ENCODE measurements at regions not wholly inside any gene's neighbourhood (a gene's known extent, or its start where the extent isn't known, plus 50 kb on each side); places are given as distances from the start of the nearest gene placed in this dataset.

DNA sequence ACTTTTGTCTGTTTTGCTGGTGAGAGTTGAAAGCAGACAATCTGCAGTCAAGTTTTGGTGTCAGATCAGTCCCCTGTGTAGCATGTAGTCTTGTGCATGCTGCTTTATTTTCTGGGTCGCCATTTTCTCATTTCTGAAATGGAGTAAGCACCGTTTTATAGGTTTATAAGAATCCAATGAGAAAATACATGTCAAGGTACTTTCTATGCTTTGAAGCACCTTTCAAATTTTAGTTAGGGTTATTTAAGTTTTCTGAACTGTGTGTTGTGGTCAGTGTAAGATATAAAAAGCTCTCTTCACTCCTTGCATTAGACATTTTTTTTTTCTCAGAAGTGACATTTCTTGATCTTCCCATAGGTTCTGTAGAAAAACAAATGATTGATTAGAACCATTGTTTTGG lies 283.2 kb downstream of the ETS1 start:
- Histone ChIP-seq H3K36me3 (no peaks in the 10 kb centered on the region), H3K9me3 (no peaks in the 10 kb centered on the region), H3K4me3 (no peak overlapping the region), H3K4me1 (peaks cover under 1 to 12% (median 4%) of the 10 kb centered on the region in 4 donors), H3K27me3 (no peaks in the 10 kb centered on the region), H3K27ac (replicated peaks in 1 of 4) (no peak overlapping the region)
- WGBS = 98% methylated on average over 2 of the region's 2 CpGs
- TF ChIP-seq POLR2A (IDR thresholded peaks at IDR 0.05; ENCODE audit: low read depth) (no peak), EP300 (IDR thresholded peaks at IDR 0.05) (no peak), POLR2AphosphoS5 (IDR thresholded peaks at IDR 0.05) (no peak)
- TF ChIP-seq, protein P1, sequence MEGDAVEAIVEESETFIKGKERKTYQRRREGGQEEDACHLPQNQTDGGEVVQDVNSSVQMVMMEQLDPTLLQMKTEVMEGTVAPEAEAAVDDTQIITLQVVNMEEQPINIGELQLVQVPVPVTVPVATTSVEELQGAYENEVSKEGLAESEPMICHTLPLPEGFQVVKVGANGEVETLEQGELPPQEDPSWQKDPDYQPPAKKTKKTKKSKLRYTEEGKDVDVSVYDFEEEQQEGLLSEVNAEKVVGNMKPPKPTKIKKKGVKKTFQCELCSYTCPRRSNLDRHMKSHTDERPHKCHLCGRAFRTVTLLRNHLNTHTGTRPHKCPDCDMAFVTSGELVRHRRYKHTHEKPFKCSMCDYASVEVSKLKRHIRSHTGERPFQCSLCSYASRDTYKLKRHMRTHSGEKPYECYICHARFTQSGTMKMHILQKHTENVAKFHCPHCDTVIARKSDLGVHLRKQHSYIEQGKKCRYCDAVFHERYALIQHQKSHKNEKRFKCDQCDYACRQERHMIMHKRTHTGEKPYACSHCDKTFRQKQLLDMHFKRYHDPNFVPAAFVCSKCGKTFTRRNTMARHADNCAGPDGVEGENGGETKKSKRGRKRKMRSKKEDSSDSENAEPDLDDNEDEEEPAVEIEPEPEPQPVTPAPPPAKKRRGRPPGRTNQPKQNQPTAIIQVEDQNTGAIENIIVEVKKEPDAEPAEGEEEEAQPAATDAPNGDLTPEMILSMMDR (IDR thresholded peaks at IDR 0.05) = no peak
- intact Hi-C loops (cut with DNase I) = no loop called here
- no peak for DNase-seq (ENCODE audit: extremely low spot score)

DNA sequence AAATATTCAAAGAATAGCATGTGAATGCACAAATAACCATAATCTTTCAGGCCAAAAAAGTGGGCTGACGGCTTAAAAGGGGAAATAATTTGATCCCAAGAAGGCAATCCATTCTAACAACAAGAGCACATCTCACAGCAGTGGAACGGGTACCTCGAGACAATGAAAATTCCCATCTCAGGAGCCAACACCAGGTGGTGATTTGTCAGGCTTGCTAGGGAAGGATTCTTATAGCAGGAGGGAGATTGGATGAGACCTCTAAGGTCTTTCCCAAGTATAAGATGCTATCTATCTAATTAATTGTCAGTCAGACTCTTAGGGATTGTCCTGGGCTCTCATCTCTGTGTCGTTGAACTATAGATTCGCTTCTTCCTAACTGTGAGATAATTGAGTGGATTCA lies 284.0 kb downstream of the ETS1 start:
- TF ChIP-seq POLR2A (IDR thresholded peaks at IDR 0.05; ENCODE audit: low read depth) (no peak), POLR2AphosphoS5 (IDR thresholded peaks at IDR 0.05) (no peak), EP300 (IDR thresholded peaks at IDR 0.05) (no peak)
- TF ChIP-seq, protein P1 (IDR thresholded peaks at IDR 0.05) = no peak
- intact Hi-C loops (cut with DNase I) = no loop called here
- Histone ChIP-seq H3K36me3 (no peaks in the 10 kb centered on the region), H3K27me3 (no peaks in the 10 kb centered on the region), H3K27ac (replicated peaks in 1 of 4) (no peak overlapping the region), H3K4me3 (no peak overlapping the region), H3K9me3 (no peaks in the 10 kb centered on the region), H3K4me1 (peaks cover 8 to 18% (median 11%) of the 10 kb centered on the region in 4 donors)
- WGBS = 92% methylated on average over 5 of the region's 5 CpGs
- DNase-seq (ENCODE audit: extremely low spot score) = no peak

DNA sequence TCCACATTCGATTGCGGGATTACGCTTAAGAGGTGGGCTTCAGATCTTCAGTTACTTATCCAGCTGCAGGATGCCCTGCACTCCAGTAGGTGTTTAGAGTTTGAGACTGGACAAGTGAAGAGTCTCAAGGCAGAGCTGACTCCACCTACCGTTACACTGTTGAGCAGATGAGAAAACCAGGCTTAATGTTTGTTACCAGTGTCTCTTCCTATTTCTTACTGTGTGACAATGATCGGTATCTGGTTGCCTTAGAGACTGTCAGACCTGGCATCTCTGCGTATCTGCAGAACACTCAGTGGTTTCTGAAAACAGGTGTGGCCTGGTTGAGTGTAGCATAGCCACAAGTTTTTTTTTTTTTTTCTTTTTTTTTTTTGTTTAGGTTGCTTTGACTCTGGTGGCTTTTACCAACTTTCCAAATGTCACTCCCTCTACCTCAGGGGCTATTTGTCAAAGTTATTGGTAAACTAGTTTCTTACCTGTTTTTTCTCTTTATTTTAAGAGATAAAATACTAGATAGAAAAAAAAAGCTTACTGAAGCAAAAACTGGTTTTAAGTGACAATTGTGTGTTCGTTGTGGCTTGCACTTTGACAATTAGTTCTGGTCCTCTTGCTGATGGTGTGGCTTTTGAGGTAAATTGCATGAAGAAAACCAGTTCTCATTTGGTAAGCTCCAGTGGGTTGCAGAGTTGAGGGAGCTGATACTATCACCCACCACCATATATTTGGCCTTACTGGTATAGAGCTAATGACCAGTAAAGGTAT lies 284.8 kb downstream of the ETS1 start:
- intact Hi-C loops (cut with DNase I) = no loop called here
- 92% methylated on average over 7 of the region's 7 CpGs for WGBS

DNA sequence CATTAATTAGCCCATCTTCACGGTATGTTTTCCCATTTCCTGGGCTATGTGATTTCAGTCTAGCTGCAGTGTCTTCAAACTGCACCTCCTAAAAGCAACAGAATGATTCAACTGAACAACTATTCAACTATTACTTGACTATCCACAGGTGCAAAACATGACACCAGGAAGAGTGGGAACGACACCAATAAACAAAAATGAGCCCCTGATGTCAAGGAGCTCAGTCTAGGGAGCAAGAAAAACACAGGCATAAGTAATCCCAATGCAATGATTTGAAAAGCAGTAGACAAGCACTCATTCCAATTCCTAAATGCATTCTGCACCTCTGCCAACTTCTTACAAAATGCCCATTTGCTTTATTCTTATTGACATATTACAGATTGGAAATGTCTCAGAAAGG lies 285.6 kb downstream of the ETS1 start:
- no peaks in the 10 kb centered on the region for H3K9me3 ChIP-seq
- H3K4me3 ChIP-seq = no peak overlapping the region
- no peak for DNase-seq (ENCODE audit: extremely low spot score)
- WGBS = 85% methylated on average over 2 of the region's 2 CpGs
- peaks cover 24 to 29% (median 25%) of the 10 kb centered on the region in 4 donors for H3K4me1 ChIP-seq
- intact Hi-C loops (cut with DNase I) = no loop called here
- no peaks in the 10 kb centered on the region for H3K36me3 ChIP-seq
- no peaks in the 10 kb centered on the region for H3K27me3 ChIP-seq
- TF ChIP-seq POLR2A (IDR thresholded peaks at IDR 0.05; ENCODE audit: low read depth) (no peak), EP300 (IDR thresholded peaks at IDR 0.05) (no peak), POLR2AphosphoS5 (IDR thresholded peaks at IDR 0.05) (no peak)
- TF ChIP-seq, protein P1 (IDR thresholded peaks at IDR 0.05) = no peak
- H3K27ac ChIP-seq (replicated peaks in 1 of 4) = no peak overlapping the region

More for the DNA sequence above, 284.8 kb downstream of the ETS1 start:
- no peak for TF ChIP-seq EP300 (IDR thresholded peaks at IDR 0.05)
- TF ChIP-seq POLR2AphosphoS5 (IDR thresholded peaks at IDR 0.05) = no peak
- TF ChIP-seq POLR2A (IDR thresholded peaks at IDR 0.05; ENCODE audit: low read depth) = no peak
- TF ChIP-seq, protein P1 (IDR thresholded peaks at IDR 0.05) = no peak
- H3K9me3 ChIP-seq = no peaks in the 10 kb centered on the region
- no peak overlapping the region for H3K27ac ChIP-seq (replicated peaks in 1 of 4)
- H3K36me3 ChIP-seq = no peaks in the 10 kb centered on the region
- peaks cover 16 to 25% (median 19%) of the 10 kb centered on the region in 4 donors for H3K4me1 ChIP-seq
- H3K27me3 ChIP-seq = no peaks in the 10 kb centered on the region
- no peak for DNase-seq (ENCODE audit: extremely low spot score)
- H3K4me3 ChIP-seq = no peak overlapping the region
